Fibroblast of skin of scalp (primary cell): ENCODE measurements at regions not wholly inside any gene's neighbourhood (a gene's known extent, or its start where the extent isn't known, plus 50 kb on each side); places are given as distances from the start of the nearest gene placed in this dataset.

ENCODE experiments used
- DNase-seq: peaks from one replicate; pipeline ENCODE4 v3.0.0-alpha.2; 2013

DNA sequence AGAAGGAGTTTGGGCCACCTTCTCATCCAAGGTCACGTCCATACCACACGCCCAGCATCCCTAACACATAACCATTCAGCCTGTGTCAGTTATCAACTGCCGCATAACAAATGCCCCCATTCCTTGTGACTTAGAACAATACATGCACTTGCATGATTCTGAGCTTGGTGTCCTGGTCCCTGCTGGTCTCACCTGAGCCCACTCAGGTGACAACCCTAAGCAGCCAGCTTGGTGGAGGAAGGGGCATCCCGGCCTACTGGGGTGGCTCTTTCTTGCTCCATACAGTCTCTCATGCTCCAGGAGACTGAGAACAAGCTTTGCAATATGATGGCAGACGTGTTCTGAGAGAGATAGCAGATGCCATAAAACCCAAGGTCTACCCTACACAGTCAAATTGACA lies 1276.9 kb downstream of the TBC1D22A start:
- DNase-seq: no peak

DNA sequence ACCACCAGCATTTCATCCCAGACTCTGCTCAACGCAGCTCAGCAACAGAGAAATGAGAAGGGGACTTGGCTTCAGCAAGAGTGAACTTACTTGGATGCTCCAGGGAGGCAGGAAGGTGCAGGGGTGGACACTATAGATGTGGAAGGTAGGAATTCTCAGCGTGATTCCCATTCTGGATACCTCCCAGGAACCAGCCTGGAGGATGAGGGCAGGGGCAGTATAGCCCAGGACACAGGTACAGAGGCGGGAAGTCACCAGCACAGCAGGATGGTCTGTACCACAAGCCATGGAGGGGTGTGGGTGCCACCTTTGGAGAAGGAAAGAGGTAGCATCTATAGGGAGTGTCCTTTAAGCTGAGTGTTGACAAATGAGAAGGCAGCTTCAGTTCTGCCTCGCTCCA lies 1275.2 kb downstream of the TBC1D22A start:
- DNase-seq: no peak

DNA sequence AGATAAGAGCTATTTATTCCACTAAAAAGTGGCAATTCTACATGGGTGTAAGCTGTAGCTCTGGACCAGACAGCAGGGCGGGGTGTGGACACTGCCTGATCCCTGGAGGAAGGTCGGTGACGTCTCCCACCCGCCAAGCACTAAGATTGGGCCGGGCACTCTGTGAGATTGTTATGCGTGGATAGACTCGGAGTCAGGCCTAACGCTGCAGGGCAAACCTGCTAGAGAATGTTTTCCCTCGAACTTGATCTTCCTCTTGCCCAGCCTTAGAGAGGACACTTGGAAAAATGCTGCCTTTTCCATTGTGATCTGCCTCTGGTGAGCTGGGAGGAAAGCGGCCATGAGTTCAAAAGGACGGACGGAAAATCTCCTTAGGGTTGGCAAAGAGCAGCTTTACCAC lies 1273.4 kb downstream of the TBC1D22A start:
- DNase-seq: no peak

DNA sequence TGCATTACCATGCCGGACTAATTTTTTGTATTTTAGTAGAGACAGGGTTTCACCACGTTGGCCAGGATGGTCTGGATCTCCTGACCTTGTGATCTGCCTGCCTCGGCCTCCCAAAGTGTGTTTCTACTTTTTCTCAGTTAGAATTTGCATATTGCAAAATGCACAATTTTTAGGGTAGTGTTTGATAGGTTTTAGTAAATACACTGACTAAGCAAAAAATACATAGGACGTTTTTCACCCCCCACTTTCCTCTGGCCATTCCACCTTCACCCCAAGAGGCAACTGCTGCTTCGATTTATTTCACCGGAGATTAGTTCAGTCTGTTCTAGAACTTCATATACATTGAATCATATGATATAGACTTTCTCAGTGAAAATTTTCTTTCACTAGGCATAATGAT lies 1269.1 kb downstream of the TBC1D22A start:
- no peak for DNase-seq

DNA sequence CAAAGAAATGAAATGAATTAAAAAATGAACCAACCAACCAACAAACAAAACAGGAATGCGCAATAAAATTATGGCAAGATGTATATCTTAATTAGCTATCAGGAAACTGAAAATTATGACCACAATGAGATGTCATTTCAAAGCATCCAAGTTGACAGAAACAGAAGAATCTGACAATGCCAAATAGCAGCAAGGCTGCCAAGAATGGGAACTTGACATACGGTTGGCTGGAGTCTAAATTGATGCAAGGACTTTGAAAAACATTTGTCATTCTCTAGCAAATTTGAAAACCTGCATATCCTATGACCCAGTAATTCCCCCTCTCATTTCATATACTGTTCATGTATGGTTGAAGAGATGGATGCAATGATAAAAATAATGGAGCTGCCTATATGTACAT lies 1262.6 kb downstream of the TBC1D22A start:
- DNase-seq: no peak

DNA sequence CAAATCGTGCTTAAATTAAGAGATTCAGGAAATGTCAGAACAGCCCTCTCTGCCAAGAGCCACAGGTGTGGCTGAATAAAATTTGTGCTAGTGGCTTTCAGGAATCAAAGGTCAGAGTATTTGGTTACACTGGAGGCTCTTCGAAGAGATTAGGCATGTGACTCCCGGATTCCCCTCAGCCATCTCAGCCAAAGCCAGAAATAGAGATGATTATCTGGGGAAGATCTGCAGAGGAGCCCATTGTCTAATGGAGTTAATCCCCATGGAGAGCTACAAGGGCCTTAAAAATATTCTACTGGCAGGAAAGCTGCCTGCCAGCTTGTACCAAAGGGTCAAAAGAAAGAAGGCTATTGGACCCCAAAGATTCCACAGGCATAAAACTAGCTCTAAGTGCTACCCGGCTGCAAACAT lies 1259.5 kb downstream of the TBC1D22A start:
- no peak for DNase-seq

DNA sequence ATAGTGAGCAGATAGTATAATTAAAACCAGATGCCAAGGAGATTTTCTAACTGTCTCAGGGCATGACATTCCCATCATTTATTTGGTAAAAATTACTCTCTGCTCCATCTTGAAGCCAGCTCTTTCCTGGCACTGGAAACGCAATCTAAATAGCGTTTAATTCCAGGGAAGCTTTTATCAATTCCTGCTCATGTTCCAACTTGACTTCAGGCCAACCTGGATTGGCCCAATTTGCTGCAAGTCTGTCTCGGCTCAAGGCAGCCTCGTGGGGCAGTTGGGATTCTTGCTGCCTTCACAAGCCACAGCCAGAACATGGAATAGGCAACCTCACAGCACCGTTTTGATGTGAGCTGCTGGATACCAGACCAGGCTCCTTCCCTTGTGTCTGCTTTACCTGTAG lies 1255.9 kb downstream of the TBC1D22A start:
- DNase-seq: no peak

DNA sequence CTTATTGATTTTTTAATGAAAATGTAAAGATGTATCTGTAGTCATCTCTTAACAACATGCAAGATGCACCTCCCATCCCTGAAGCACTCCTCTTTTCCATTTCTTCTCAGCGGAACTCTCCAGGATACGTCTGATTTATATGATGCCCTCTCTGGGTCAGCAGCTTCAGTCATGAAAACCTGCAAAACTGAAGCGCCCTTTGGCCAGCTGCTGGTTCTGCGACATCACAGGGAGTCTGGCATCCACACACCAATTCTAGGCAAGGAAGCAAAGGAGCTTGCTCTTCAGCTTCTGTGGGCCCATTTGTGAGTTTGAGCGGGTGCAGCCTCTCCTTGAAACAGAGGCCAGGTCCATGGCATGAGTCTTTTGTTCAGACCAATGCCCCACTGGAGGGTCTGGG lies 1253.3 kb downstream of the TBC1D22A start:
- no peak for DNase-seq

DNA sequence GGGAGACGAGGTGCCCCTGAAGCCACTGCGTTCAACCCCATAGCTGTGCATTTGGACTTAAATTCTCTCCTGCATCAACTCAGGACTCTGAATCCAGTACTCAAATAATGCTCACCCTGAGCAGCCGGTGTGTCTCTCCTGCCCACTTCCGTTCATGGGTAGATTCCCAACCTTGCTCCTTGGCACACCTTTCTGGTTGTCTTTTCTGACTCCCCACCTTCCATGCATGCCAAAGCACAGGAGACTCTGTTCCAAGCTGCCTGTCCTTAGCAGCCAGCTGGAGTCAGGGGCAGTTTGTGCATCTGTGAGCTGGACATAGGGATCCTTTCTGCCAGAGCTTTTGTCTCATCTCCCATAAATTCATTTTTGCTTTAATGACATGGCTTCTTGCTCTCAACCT lies 1242.5 kb downstream of the TBC1D22A start:
- DNase-seq: no peak

DNA sequence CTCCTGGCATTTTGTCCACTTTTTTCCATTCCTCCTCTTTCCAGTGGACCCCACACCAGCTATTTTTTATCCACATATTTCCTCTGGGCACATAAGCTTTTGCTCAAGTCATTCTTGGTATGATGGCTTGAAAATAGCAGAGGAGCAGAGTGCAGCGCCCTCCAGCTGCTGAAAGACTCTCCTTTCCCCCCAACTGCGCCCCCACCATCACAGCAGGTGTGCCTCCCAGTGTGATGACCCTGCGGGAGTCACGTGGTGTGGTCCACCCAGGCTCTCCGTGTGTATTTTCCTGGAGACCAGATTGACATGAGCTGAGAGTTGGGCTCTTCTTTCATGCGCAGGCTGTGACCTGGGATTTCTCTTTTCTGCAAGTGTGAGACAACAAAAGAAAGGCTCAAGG lies 1241.6 kb downstream of the TBC1D22A start:
- no peak for DNase-seq

DNA sequence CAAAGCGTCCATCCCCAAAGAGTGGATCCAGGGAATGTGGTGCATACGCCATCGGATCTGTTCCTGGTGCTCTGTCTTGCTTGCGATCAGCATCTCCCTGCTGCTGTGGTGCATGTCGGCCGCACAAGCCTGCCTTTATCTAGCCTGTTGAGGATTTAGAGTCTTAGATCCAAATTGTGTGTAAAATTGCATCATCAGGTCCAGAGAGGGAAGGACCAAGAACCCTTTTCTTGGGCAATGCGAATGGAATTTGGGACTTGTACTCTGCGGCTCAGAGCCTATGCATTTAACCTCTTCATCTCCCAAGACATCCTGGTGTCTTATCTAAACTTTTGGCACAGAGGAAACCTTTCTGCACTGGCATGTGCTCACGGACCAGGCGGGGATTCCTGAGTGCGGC lies 1238.7 kb downstream of the TBC1D22A start:
- DNase-seq: no peak

DNA sequence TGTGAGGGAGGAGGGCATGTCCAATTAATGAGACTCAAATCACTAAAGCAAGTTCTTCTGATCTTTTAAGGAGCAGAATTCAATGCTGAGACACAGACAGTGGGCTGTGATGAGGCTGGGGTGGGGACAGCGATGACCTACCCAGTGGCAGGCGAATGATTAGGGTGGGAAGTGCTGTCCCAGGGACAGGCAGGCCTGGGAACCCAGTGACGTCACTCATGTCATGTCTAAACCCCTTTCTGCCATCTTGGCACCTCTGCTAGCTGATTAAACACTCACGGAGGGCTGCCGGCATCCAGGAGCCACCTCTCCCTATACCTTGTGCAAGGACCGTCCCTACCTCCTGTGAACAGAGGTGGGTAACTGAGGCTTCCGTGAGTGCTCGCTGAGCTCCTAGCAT lies 1235.2 kb downstream of the TBC1D22A start:
- DNase-seq: no peak

DNA sequence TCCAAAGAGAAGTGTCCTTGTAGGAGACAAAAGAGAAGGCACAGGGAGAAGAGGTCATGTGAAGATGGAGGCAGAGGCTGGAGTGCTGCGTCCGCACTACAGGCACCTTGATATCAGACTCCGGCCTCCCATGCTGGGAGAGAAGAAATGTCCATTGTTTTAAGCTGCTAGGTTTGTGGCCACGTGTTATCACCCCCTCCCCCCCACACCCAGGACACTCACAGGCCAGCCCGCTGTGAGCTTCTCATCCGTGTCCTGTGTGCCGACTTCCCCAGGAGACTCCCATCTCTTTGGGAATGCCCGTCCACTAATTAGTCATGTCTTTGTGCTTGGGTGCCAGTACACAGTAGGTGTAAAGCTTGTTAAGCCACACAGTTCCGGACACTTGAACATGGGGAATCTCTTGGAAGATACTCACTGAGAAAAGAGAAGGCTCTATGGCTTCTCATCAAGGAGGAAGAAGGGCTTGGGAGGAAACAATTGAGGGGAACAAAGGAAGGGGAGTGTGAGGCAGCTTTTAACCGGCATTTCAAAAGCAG lies 1234.7 kb downstream of the TBC1D22A start:
- no peak for DNase-seq

DNA sequence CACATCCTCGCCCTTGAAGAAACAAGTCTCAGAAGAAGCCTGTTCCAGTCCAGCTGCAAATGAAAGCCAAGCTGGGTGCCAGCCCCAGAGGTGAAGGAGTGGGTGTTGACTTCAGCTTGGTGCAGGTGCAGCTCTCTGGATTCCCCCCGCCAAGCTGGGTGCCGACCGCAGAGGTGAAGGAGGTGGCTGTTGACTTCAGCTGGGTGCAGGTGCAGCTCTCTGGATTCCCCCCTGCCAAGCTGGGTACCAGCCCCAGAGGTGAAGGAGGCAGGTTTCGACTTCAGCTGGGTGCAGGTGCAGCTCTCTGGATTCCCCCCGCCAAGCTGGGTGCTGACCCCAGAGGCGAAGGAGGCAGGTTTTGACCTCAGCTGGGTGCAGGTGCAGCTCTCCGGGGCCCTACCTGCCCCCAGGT lies 1234.0 kb downstream of the TBC1D22A start:
- DNase-seq: no peak

DNA sequence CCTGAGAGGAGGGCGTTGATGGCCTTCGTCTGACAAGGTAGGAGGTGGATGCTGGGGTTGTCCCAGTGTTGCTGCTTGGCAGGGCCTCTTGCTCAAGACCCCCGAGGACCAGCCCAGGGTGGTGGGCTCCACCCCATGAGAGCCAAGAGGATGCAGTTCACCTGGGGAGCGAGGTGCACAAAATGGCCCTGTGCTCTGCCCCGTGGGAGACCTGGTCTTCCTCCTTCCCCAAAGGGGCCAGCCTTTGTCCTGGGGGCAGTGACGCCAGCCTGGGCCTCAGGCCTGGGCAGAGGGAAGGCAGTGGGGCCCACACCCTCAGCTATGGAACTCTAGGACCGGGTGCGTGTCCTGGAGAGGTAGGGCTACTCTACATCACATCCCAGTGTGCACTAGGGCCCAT lies 1233.3 kb downstream of the TBC1D22A start:
- no peak for DNase-seq

DNA sequence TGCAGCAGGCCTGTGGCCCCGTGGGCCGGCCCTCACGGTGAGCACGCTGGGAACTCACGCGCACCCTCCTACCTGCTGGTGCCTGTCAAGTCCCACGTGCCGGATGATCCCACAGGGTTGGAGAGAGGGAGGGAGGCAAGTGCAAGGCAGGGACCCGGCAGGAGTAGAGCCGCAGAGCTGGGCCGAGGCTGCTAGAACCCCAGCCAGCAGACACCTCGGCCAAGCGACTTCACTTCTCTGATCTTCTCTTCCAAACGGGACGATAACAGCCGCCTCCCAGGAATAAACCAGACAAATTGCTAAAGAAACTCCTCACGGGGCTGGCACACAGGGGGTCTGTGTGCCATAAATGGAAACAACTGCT lies 1232.8 kb downstream of the TBC1D22A start:
- DNase-seq: no peak

DNA sequence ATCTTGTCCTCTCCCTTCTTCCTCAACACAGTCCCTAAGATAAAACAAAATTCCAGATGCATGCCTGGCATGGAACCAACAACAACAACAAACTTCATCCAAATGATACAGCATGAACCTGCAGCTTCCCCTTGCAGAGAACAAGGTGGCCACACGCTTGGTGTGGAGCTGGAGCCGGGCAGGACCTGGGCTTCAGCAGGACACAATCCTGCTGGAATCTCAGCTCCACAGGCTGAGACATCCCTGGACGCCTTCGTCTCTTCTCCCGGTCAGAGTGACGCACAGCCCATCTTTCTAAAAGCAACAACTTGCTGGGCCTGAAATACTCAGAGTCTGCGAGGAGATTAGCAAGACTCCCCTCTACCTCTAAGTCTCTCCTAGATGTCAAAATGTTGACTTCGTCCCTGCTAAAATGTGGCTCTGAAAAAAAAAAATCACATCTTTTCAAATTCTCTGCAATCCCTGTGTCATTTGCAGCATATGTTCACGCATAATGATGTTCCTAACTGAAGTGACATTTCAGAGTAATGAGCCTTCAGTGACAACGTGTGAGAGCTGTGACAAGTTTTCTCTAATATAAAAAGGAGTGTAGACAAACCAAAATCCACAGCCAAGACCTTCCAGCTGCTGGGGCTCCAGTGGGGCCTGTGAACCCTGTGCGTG lies 1232.3 kb downstream of the TBC1D22A start:
- DNase-seq: no peak

DNA sequence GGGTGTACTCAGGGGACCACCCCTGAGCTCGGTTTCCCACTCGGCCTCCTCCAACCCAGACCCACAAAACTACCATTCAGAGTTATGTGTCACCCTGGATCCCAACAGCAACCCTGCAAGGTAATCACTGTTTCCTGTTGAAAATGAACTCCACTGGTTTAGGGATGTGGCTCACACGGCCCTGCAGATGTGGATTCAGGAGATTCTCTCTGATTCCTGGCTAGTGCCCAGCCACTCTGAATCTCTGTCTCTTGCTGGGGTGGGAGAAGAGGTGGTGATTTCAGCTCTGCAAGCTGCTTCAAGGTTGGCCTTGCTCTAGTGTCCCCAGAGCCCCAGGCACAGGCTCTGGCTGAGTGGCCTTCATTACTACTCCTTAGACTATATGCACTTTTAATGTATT lies 1231.6 kb downstream of the TBC1D22A start:
- no peak for DNase-seq

DNA sequence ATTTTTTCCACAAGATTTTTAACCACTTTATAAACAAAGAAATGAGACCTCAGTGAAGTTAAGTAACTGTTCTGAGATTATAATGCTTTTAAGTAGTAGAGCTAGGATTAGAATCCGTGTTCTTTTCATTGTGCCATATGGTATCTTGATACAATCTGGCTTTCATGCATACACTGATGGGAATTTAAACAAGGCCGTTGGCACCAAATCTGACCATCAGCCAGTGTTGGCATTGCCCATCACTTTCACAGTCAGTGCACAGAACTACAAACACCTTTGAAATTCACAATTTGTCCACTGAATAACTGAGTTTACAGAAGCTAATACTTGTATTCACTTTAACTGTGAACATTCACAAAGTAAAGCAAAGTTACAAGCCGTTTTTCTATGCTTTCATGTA lies 1228.0 kb downstream of the TBC1D22A start:
- no peak for DNase-seq

DNA sequence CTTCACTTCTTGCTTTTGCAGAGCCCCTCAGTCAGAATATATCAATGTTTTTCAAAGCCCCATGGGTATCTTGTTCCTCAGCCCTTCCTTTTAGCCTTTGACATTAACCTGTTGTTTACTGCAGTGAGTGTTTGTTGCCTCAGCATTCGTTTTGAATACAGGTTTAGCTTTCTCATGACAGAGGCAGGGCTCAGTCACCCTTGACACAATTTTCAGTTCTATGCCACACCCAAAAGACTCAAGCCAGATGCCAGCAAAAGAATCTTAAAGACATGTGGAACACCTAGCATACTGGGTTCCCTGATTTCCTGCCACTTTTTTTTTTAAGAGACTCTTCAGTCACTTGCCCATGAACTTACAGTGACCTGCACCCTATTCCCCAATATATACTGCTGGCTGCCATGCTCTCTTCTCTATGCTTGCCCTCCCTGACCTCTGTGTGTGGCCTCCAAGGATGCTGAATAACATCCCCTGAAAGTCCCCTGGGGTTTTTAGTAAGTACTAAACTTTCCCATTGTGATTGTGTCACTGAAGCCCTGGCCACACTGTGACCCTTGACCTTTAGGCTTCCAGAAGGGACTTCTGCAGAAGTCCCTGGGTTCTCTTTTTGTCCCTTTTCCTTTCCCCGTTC lies 1225.5 kb downstream of the TBC1D22A start:
- DNase-seq: no peak

DNA sequence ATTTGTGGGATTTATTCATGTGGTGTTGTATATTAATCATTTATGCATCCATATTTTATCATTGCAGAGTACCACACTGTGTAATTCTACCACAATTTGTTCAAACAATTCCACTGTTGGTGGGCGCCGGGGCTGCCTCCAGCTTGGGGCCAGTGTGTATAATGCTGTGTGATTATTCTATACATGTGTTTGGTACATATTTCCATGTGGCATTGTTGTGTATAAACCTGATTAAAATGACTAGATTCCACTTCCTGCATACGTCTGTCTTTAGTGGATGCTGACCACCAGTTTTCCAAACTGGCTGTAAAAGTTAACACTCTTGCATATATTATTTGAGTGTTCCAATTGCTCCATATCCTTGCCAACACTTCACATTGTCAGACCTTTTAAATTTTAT lies 1213.8 kb downstream of the TBC1D22A start:
- DNase-seq: no peak

DNA sequence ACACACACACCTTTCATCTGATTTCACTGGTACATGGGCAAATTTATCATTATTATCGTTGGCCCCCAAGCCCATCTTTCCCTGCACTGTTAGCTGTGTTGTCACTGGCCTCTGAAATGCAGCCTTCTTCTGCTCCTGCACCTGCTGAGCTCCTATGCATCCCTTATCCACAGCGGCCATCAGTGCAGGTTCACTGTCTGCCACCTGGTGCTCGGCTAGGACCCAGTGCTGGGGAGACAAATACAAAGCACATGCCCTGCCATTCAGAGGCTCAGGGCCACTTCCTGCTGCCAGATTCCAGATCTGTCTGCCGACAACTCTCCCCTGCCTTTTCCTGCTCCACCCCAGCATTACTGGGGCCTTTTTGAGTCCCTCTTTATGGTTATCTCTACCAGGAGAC lies 1205.4 kb downstream of the TBC1D22A start:
- no peak for DNase-seq

DNA sequence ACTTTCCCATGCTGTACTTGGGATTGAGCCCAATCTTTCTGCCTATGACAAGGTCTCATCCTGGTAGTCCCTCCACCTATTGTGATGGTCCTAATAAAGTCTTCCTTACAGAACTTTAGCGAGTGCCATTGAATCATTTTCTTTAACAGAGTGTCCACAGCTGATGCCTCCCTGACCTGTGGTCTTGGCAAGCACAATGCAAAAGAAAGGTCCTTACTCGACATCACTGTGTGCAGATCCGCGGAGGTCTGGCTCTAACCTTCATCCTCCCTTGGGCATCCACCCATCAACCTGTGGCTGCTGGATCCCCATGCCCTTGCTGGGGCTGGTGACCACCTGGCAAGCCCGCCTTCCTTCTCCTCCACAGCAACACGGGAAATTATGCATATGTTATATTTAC lies 1203.9 kb downstream of the TBC1D22A start:
- no peak for DNase-seq

DNA sequence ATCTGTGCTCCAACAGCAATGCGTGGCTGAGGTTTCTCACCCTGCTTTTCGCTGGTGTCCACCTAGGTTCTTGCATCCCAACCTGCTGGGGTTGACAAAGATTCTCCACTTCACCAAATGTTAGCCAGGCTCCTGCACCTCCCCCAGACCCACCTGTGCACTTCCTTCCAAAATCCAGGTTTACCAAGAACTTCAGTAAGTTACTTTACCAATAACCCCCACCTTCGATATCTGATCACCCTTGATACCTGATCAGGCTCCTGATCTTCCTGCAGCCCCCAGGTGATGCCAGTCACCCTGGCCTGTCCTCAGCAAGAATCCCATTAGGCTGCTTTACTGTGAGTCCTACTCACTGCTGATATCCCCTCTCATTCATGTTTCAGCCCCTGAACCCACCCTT lies 1203.4 kb downstream of the TBC1D22A start:
- no peak for DNase-seq

DNA sequence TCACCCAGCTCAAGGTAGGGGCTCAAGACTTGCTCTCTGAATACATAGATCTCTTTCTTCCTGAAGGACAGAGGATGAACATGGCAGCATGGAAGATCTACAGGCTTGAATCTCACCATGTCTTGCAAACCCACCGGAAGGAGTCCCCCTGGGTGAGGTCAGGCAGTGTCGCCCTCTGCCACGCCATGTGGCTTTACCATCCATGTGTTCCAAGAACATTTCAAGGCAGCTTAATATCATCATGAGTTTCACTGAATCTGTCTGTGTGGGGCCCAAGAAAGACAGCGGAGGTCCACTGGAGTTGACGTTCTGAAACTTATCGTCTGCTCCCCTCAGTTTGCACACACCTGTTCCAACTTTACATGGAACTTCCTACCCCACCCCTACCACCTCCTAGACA lies 1202.6 kb downstream of the TBC1D22A start:
- no peak for DNase-seq
